Psoas muscle (tissue), 7 donors: ENCODE measurements at regions not wholly inside any gene's neighbourhood (a gene's known extent, or its start where the extent isn't known, plus 50 kb on each side); places are given as distances from the start of the nearest gene placed in this dataset.
"Not testable (repeated sequence)": the region's sequence is repeated elsewhere in the genome, so short reads cannot be mapped to it uniquely, and the experiment has no call there.

Experiments used
- ATAC-seq, 4 donors: fragments of 200-7000 bp; cut with Tn5 transposase; one replicate each; pipeline ENCODE4 v1.9.1; 2020; ENCODE audit warnings: moderate library complexity in 3 of 4, mild to moderate bottlenecking in 2 of 4
- DNase-seq, 2 donors: peaks; one replicate each; pipeline ENCODE4 v3.0.0-alpha.2; 2020
- H3K27ac ChIP-seq: fragments of 200-600 bp; one replicate; pipeline ENCODE4 v1.8.0; 2022
- H3K27me3 ChIP-seq, 3 donors: fragments of 200-600 bp in 1 of 3; one replicate each; pipeline versions ENCODE4 v1.6.1 to v1.8.0; 2013 to 2022; ENCODE audit warnings: low read length in 2 of 3, mild to moderate bottlenecking in 2 of 3, moderate library complexity in 1 of 3; ENCODE audit not compliant: insufficient read depth in 3 of 3
- H3K36me3 ChIP-seq, 2 donors: fragments of 200-600 bp in 1 of 2; one replicate each; pipeline versions ENCODE4 v1.6.1 to v1.8.0; 2013 to 2022; ENCODE audit warnings: low read depth in 1 of 2, mild to moderate bottlenecking in 1 of 2, moderate library complexity in 1 of 2; ENCODE audit not compliant: insufficient read depth in 1 of 2
- H3K4me1 ChIP-seq: fragments of 200-600 bp; one replicate; pipeline ENCODE4 v1.8.0; 2022
- H3K4me3 ChIP-seq: fragments of 200-600 bp; one replicate; pipeline ENCODE4 v1.8.0; 2022; ENCODE audit warnings: mild to moderate bottlenecking
- H3K9me3 ChIP-seq: fragments of 200-600 bp; one replicate; pipeline ENCODE4 v1.8.0; 2022
- CTCF ChIP-seq: fragments of 200-600 bp; IDR thresholded peaks from one replicate; pipeline ENCODE4 v1.8.0; 2022; ENCODE audit warnings: antibody characterized with exemption
- WGBS, 3 donors: extraction: QIAGEN DNeasy Blood & Tissue Kit; methylation state at CpG; one replicate each; pipeline versions ENCODE4 v1.1.6 to v1.1.7; 2013; 5-methylcytosine and 5-hydroxymethylcytosine counted together
- intact Hi-C, 2 donors: fragments of 100-400 bp; cut with DNase I; formaldehyde crosslinking; loops; one replicate each; pipeline versions ENCODE4 v1.11.0 to v1.14.2; 2022
- donor health status: healthy with polysubstance abuse.
- donor health status: DM: no; HTN: no; CAD: no; lungs with moderate emphysema.
- donor health status: Bipolar disorder and iron deficiency.
- donor health status: healthy.
- donor health status: DM: yes; HTN: yes; CAD: no.
- donor health status: DM: no; HTN: no; CAD: no.
- donor health status: DM: yes; HTN: yes; CAD: no.

DNA sequence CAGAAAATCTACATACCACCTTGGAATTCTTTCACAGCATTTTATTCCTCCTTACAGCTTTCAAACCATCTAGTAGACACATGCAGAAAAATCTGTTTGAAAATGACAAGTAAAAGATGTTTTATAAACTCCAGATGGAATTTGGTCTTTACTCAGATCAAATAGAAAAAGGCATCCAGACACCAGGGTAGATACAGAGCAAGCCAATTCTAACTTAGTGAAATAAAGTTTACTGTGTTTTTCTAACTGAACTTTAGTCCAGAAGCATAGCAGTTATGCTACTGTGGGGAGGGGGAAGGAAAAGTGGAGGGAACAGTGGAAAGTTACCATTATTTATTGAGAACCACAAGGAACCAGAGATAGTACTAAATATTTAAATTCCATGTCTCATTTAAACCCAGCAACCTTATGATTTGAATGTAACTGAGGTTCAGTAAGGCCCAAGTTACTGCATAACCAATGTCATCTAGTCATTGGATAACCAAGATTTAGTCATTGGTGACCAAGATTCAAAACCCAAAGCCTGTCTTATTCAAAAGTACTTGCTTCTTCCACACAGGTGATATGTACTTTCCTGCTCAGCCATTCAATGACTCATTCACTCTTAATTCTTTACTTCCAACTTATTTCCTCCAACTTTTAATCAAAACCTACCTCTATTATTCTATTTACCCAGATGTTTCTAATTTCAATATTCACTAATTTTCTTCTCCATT lies 57.7 kb downstream of the RAD51AP2 start:
- no peak for DNase-seq
- intact Hi-C loops = no loop called here
- Histone ChIP-seq H3K4me1 (no peaks in the 10 kb centered on the region), H3K4me3 (no peak overlapping the region), H3K9me3 (no peaks in the 10 kb centered on the region), H3K27ac (no peak overlapping the region), H3K36me3 (no peaks in the 10 kb centered on the region), H3K27me3 (no peaks in the 10 kb centered on the region)
- no peak for ATAC-seq
- TF ChIP-seq CTCF = no peak

GRCh38 chr2:17455343-17455742 lies 62.9 kb downstream of the RAD51AP2 start:
- 67 to 90% (median 86%) methylated on average over 2 of the region's 2 CpGs for WGBS, 3 donors

DNA sequence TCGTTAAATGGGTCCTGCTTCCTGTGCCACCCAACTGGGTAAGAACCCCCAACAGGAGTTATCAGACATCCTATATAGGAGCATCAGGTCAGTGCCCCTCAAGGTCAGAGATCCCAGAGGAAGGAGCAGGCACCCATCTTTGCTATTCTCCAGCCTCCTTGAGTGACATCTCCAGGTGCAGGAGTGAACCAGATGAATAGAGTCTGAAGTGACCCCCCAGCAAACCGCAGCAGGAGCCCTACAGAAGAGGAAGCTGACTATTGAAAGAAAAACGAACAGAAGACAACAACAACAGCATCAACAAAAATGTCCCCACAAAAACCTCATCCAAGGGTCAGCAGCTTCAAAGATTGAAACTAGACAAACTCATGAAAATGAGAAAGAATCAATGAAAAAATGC lies 72.0 kb downstream of the RAD51AP2 start:
- DNase-seq, H3K27me3 ChIP-seq, H3K9me3 ChIP-seq, H3K4me1 ChIP-seq, H3K36me3 ChIP-seq, ATAC-seq, H3K4me3 ChIP-seq, H3K27ac ChIP-seq, intact Hi-C loops: not testable (repeated sequence)
- WGBS, 3 donors = 76 to 82% (median 77%) methylated on average over 3 of the region's 3 CpGs

More at GRCh38 chr2:17455343-17455742, 62.9 kb downstream of the RAD51AP2 start:
- intact Hi-C loops = no loop called here
- no peaks in the 10 kb centered on the region for H3K4me1 ChIP-seq
- no peak for TF ChIP-seq CTCF
- ATAC-seq = no peak
- no peaks in the 10 kb centered on the region for H3K36me3 ChIP-seq
- H3K9me3 ChIP-seq = no peaks in the 10 kb centered on the region
- H3K27ac ChIP-seq = no peak overlapping the region
- no peak overlapping the region for H3K4me3 ChIP-seq
- no peak for DNase-seq
- no peaks in the 10 kb centered on the region for H3K27me3 ChIP-seq

DNA sequence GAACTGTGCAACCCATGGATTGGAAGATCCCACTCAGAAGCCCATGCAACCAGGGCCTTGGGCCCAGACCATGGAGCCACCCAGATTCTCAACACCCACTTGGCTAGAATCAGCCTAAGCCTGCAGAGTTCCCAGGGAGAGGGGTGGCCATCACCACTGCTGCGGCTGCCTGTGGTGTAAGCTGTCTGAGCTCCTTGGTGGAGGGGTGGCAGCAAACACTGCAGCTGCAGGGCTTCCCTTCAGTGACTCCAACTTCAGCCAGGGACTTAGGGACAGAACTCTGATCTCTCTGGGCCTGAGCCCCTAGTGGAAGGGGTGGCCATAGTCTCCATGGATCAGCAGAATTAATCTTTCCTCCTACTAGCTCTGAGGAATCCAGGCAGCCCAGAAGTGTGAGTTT lies 72.5 kb downstream of the RAD51AP2 start:
- 82 to 92% (median 87%) methylated on average over 1 of the region's 1 CpG for WGBS, 3 donors
- no peaks in the 10 kb centered on the region for H3K4me1 ChIP-seq
- H3K27me3 ChIP-seq = no peaks in the 10 kb centered on the region
- TF ChIP-seq CTCF = no peak
- no peaks in the 10 kb centered on the region for H3K9me3 ChIP-seq
- DNase-seq = no peak
- H3K36me3 ChIP-seq = no peaks in the 10 kb centered on the region
- no peak overlapping the region for H3K4me3 ChIP-seq
- intact Hi-C loops = no loop called here
- no peak overlapping the region for H3K27ac ChIP-seq
- no peak for ATAC-seq

DNA sequence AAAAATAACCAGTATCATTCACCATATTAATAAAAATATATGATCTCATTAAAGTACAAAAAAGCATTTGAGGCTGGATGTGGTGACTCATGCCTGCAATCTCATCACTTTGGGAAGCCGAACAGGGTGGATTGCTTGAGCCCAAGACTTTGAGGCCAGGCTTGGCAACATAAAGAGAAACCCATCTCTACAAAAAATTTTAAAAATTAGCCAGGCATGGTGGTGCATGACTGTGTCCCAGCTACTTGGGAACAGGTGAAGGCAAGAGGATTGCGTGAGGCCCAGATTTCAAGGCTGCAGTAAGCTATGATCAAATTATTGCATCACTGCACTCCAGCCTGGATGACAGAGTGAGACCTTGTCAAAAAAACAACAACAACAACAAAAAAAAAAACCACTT lies 75.9 kb downstream of the RAD51AP2 start:
- no peaks in the 10 kb centered on the region for H3K27me3 ChIP-seq
- no peaks in the 10 kb centered on the region for H3K36me3 ChIP-seq
- no peak overlapping the region for H3K27ac ChIP-seq
- no peak overlapping the region for H3K4me3 ChIP-seq
- no peak for TF ChIP-seq CTCF
- intact Hi-C loops = no loop called here
- H3K4me1 ChIP-seq = no peaks in the 10 kb centered on the region
- no peak for DNase-seq
- 41 to 59% (median 41%) methylated on average over 2 of the region's 2 CpGs for WGBS, 3 donors
- no peaks in the 10 kb centered on the region for H3K9me3 ChIP-seq
- ATAC-seq = no peak
